ENCODE measurements at regions not wholly inside any gene's neighbourhood (a gene's known extent, or its start where the extent isn't known, plus 50 kb on each side); places are given as distances from the start of the nearest gene placed in this dataset.

DNA sequence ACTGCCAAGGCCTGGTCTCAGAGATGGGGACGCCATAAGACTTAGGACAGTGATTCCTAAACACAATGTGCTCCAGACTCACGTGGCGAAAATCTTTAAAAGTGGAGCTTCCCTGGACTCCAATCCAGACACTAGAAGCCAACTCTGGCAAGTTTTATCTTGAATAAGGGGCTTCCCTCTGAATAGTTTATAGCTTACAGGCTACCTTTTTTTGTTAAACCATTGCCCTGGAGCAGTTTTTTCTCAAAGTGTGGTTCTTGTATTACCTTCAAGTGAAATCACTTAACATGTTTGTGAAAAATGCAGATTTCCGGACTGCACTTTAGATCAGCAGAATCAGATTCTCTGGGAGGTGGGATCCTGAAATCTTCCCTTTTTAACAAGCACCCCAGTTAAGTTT is 171.7 kb upstream of the PHF14 start:
- Histone ChIP-seq H3K9me3 (ENCODE audit: low read length) (no peaks in the 10 kb centered on the region), H3K9ac (ENCODE audit: low read length) (no peak overlapping the region), H3K27ac (ENCODE audit: low read length) (no peak overlapping the region), H3K9me2 (ENCODE audit: insufficient read depth, low read length) (no peaks in the 10 kb centered on the region), H3K4me2 (ENCODE audit: low read length) (no peak overlapping the region), H3K36me3 (ENCODE audit: insufficient read depth, low read length) (no peaks in the 10 kb centered on the region), H3F3A (ENCODE audit: insufficient read depth, low read length, poor library complexity, severe bottlenecking) (no peaks in the 10 kb centered on the region), H2AFZ (ENCODE audit: low read depth, low read length) (no peak overlapping the region), H3K27me3 (ENCODE audit: insufficient read depth, low read depth, low read length) (no peaks in the 10 kb centered on the region), H4K20me1 (ENCODE audit: insufficient read depth) (no peaks in the 10 kb centered on the region), H3K4me3 (ENCODE audit: low read length) (no peak overlapping the region), H3K79me2 (replicated peaks; ENCODE audit: insufficient read depth, low read length) (no peaks in the 10 kb centered on the region)
- TF ChIP-seq TAF1 (IDR thresholded peaks at IDR 0.05; ENCODE audit: low read depth) = no peak
- no peak for TF ChIP-seq EP300 (conservative IDR thresholded peaks at IDR 0.05; ENCODE audit: poor library complexity, severe bottlenecking)
- no peak for TF ChIP-seq POLR2AphosphoS5 (IDR thresholded peaks at IDR 0.05)
- no peak for TF ChIP-seq MXI1 (conservative IDR thresholded peaks at IDR 0.05; ENCODE audit: poor library complexity, severe bottlenecking)
- TF ChIP-seq, protein P1, sequence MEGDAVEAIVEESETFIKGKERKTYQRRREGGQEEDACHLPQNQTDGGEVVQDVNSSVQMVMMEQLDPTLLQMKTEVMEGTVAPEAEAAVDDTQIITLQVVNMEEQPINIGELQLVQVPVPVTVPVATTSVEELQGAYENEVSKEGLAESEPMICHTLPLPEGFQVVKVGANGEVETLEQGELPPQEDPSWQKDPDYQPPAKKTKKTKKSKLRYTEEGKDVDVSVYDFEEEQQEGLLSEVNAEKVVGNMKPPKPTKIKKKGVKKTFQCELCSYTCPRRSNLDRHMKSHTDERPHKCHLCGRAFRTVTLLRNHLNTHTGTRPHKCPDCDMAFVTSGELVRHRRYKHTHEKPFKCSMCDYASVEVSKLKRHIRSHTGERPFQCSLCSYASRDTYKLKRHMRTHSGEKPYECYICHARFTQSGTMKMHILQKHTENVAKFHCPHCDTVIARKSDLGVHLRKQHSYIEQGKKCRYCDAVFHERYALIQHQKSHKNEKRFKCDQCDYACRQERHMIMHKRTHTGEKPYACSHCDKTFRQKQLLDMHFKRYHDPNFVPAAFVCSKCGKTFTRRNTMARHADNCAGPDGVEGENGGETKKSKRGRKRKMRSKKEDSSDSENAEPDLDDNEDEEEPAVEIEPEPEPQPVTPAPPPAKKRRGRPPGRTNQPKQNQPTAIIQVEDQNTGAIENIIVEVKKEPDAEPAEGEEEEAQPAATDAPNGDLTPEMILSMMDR (IDR thresholded peaks at IDR 0.05; ENCODE audit: poor library complexity, severe bottlenecking) = no peak
- TF ChIP-seq SMC3 (conservative IDR thresholded peaks at IDR 0.05; ENCODE audit: poor library complexity) = no peak
- TF ChIP-seq EZH2 (IDR thresholded peaks at IDR 0.05; ENCODE audit: borderline replicate concordance, insufficient read depth, low read length, poor library complexity, severe bottlenecking) = no peak
- TF ChIP-seq RAD21 (conservative IDR thresholded peaks at IDR 0.05) = no peak
- TF ChIP-seq, protein P2, sequence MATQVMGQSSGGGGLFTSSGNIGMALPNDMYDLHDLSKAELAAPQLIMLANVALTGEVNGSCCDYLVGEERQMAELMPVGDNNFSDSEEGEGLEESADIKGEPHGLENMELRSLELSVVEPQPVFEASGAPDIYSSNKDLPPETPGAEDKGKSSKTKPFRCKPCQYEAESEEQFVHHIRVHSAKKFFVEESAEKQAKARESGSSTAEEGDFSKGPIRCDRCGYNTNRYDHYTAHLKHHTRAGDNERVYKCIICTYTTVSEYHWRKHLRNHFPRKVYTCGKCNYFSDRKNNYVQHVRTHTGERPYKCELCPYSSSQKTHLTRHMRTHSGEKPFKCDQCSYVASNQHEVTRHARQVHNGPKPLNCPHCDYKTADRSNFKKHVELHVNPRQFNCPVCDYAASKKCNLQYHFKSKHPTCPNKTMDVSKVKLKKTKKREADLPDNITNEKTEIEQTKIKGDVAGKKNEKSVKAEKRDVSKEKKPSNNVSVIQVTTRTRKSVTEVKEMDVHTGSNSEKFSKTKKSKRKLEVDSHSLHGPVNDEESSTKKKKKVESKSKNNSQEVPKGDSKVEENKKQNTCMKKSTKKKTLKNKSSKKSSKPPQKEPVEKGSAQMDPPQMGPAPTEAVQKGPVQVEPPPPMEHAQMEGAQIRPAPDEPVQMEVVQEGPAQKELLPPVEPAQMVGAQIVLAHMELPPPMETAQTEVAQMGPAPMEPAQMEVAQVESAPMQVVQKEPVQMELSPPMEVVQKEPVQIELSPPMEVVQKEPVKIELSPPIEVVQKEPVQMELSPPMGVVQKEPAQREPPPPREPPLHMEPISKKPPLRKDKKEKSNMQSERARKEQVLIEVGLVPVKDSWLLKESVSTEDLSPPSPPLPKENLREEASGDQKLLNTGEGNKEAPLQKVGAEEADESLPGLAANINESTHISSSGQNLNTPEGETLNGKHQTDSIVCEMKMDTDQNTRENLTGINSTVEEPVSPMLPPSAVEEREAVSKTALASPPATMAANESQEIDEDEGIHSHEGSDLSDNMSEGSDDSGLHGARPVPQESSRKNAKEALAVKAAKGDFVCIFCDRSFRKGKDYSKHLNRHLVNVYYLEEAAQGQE (IDR thresholded peaks at IDR 0.05; ENCODE audit: borderline replicate concordance) = no peak

DNA sequence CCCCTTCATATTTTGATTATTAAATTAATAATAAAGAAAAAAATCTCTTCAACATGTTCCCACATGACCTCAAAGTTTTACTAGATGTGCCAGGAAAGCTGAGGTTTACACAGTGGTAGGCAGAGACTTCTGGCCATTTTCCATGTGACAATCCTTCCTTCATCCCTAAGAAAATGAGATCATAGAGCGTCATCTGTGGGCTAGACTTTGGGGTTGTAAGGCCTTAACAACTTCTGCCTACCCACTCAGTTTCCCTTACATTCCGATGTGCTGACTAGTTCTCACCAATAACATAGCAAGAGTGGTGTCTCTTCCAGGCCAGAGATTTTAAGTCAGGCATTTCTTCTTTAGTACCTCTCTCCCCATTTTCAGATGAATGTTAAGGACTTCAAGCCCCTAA is 171.1 kb upstream of the PHF14 start:
- H3K9ac ChIP-seq (ENCODE audit: low read length) = no peak overlapping the region
- no peaks in the 10 kb centered on the region for H3K36me3 ChIP-seq (ENCODE audit: insufficient read depth, low read length)
- TF ChIP-seq SMC3 (conservative IDR thresholded peaks at IDR 0.05; ENCODE audit: poor library complexity) (no peak), EP300 (conservative IDR thresholded peaks at IDR 0.05; ENCODE audit: poor library complexity, severe bottlenecking) (no peak), EZH2 (IDR thresholded peaks at IDR 0.05; ENCODE audit: borderline replicate concordance, insufficient read depth, low read length, poor library complexity, severe bottlenecking) (no peak), POLR2AphosphoS5 (IDR thresholded peaks at IDR 0.05) (no peak), TAF1 (IDR thresholded peaks at IDR 0.05; ENCODE audit: low read depth) (no peak), RAD21 (conservative IDR thresholded peaks at IDR 0.05) (no peak), MXI1 (conservative IDR thresholded peaks at IDR 0.05; ENCODE audit: poor library complexity, severe bottlenecking) (no peak)
- TF ChIP-seq, protein P1 (IDR thresholded peaks at IDR 0.05; ENCODE audit: poor library complexity, severe bottlenecking) = no peak
- TF ChIP-seq, protein P2 (IDR thresholded peaks at IDR 0.05; ENCODE audit: borderline replicate concordance) = no peak
- no peak overlapping the region for H3K27ac ChIP-seq (ENCODE audit: low read length)
- H3K4me2 ChIP-seq (ENCODE audit: low read length) = no peak overlapping the region
- no peaks in the 10 kb centered on the region for H3K9me3 ChIP-seq (ENCODE audit: low read length)
- H3K9me2 ChIP-seq (ENCODE audit: insufficient read depth, low read length) = no peaks in the 10 kb centered on the region
- no peaks in the 10 kb centered on the region for H4K20me1 ChIP-seq (ENCODE audit: insufficient read depth)
- H3F3A ChIP-seq (ENCODE audit: insufficient read depth, low read length, poor library complexity, severe bottlenecking) = no peaks in the 10 kb centered on the region
- H3K4me3 ChIP-seq (ENCODE audit: low read length) = no peak overlapping the region
- H3K27me3 ChIP-seq (ENCODE audit: insufficient read depth, low read depth, low read length) = no peaks in the 10 kb centered on the region
- no peak overlapping the region for H2AFZ ChIP-seq (ENCODE audit: low read depth, low read length)
- H3K79me2 ChIP-seq (replicated peaks; ENCODE audit: insufficient read depth, low read length) = no peaks in the 10 kb centered on the region

Data from neural cell (in vitro differentiated cells).